GM23338 (cell line): ENCODE measurements at regions not wholly inside any gene's neighbourhood (a gene's known extent, or its start where the extent isn't known, plus 50 kb on each side); places are given as distances from the start of the nearest gene placed in this dataset.

Experiments
- ATAC-seq: fragments of 200-7000 bp; cut with Tn5 transposase; 3 replicates; pipeline ENCODE4 v1.9.1; 2020
- DNase-seq: peaks from one replicate; pipeline ENCODE4 v3.0.0-alpha.2; 2015; ENCODE audit warnings: low spot score
- H2AFZ ChIP-seq: fragments of 200-600 bp; sonication (generic); 2 replicates; pipeline ENCODE4 v1.8.0; 2016; ENCODE audit warnings: antibody characterized with exemption, mild to moderate bottlenecking, moderate library complexity
- H3F3A ChIP-seq: fragments of 200-600 bp; sonication (generic); replicated peaks from 2 replicates; pipeline ENCODE4 v1.8.0; 2017; ENCODE audit warnings: antibody characterized with exemption, mixed run types, low read depth
- H3K27ac ChIP-seq: fragments of 200-600 bp; sonication (generic); 2 replicates; pipeline ENCODE4 v1.6.1; 2016; ENCODE audit warnings: low read depth
- H3K27me3 ChIP-seq: fragments of 200-600 bp; sonication (generic); 2 replicates; pipeline ENCODE4 v1.8.0; 2016; ENCODE audit warnings: mild to moderate bottlenecking, mixed run types, moderate library complexity; ENCODE audit not compliant: insufficient read depth
- H3K36me3 ChIP-seq: fragments of 200-600 bp; sonication (generic); 2 replicates; pipeline ENCODE4 v1.8.0; 2016; ENCODE audit warnings: mild to moderate bottlenecking; ENCODE audit not compliant: insufficient read depth
- H3K4me1 ChIP-seq: fragments of 200-600 bp; sonication (generic); 2 replicates; pipeline ENCODE4 v1.8.0; 2016; ENCODE audit warnings: mild to moderate bottlenecking, moderate library complexity; ENCODE audit not compliant: insufficient read depth
- H3K4me2 ChIP-seq: fragments of 200-600 bp; sonication (generic); 2 replicates; pipeline ENCODE4 v1.7.1; 2017; ENCODE audit warnings: mixed run types
- H3K4me3 ChIP-seq: fragments of 200-600 bp; sonication (generic); 2 replicates; pipeline ENCODE4 v1.6.1; 2016; ENCODE audit warnings: mixed run types
- H3K79me2 ChIP-seq: fragments of 200-600 bp; sonication (generic); replicated peaks from 2 replicates; pipeline ENCODE4 v1.8.0; 2017; ENCODE audit warnings: mild to moderate bottlenecking; ENCODE audit not compliant: insufficient read depth
- H3K9me2 ChIP-seq: fragments of 200-600 bp; sonication (generic); 2 replicates; pipeline ENCODE4 v1.8.0; 2017; ENCODE audit not compliant: insufficient read depth
- H4K20me1 ChIP-seq: fragments of 200-600 bp; sonication (generic); replicated peaks from 2 replicates; pipeline ENCODE4 v1.8.0; 2017; ENCODE audit warnings: mild to moderate bottlenecking; ENCODE audit not compliant: insufficient read depth
- H3K27ac Mint-ChIP-seq: 2 replicates; pipeline ENCODE4 v1.8.0; 2020; ENCODE audit warnings: inconsistent platforms, mild to moderate bottlenecking, moderate library complexity, mixed read lengths
- H3K27me3 Mint-ChIP-seq: 3 replicates; pipeline ENCODE4 v1.8.0; 2022; ENCODE audit warnings: low read depth, mild to moderate bottlenecking, moderate library complexity, mixed read lengths, inconsistent platforms; ENCODE audit not compliant: insufficient read depth, poor library complexity
- H3K36me3 Mint-ChIP-seq: 3 replicates; pipeline ENCODE4 v1.8.0; 2021; ENCODE audit warnings: low read depth, mild to moderate bottlenecking, inconsistent platforms, moderate library complexity, mixed read lengths
- H3K4me1 Mint-ChIP-seq: 3 replicates; pipeline ENCODE4 v1.8.0; 2020; ENCODE audit warnings: mild to moderate bottlenecking, inconsistent platforms, mixed read lengths
- H3K4me3 Mint-ChIP-seq: 3 replicates; pipeline ENCODE4 v1.8.0; 2021; ENCODE audit warnings: moderate library complexity, mild to moderate bottlenecking, inconsistent platforms, mixed read lengths
- H3K9me3 Mint-ChIP-seq: 3 replicates; pipeline ENCODE4 v1.8.0; 2020; ENCODE audit warnings: moderate library complexity, mild to moderate bottlenecking, inconsistent platforms, mixed read lengths
- CREB1 ChIP-seq: fragments of 250-450 bp; sonication (Bioruptor Pico); IDR thresholded peaks from 2 replicates; pipeline ENCODE4 v1.5.0; 2020; ENCODE audit warnings: low read depth, mild to moderate bottlenecking, moderate library complexity
- EZH2 ChIP-seq: fragments of 200-600 bp; sonication (generic); IDR thresholded peaks from one replicate; pipeline ENCODE4 v1.8.0; 2017; ENCODE audit warnings: antibody characterized with exemption, mild to moderate bottlenecking, low read depth; ENCODE audit not compliant: unreplicated experiment
- EZH2phosphoT487 ChIP-seq: fragments of 200-600 bp; sonication (generic); IDR thresholded peaks from one replicate; pipeline ENCODE4 v1.8.1; 2018; ENCODE audit warnings: antibody characterized with exemption; ENCODE audit not compliant: unreplicated experiment
- JUNB ChIP-seq: IDR thresholded peaks from one replicate; pipeline ENCODE4 v1.6.1; 2016; ENCODE audit warnings: antibody characterized with exemption; ENCODE audit not compliant: unreplicated experiment
- NANOG ChIP-seq: IDR thresholded peaks from 2 replicates; pipeline ENCODE4 v1.6.1; 2016; ENCODE audit warnings: antibody characterized with exemption, borderline replicate concordance
- POLR2AphosphoS5 ChIP-seq: IDR thresholded peaks from 2 replicates; pipeline ENCODE4 v1.6.1; 2016; ENCODE audit warnings: antibody characterized with exemption, low read depth
- STAT1 ChIP-seq: IDR thresholded peaks from one replicate; pipeline ENCODE4 v1.6.1; 2016; ENCODE audit warnings: antibody characterized with exemption; ENCODE audit not compliant: unreplicated experiment
- ZNF114 ChIP-seq: fragments of 250-450 bp; sonication (Bioruptor Pico); IDR thresholded peaks from 2 replicates; pipeline ENCODE4 v1.5.0; 2020; ENCODE audit warnings: mild to moderate bottlenecking, moderate library complexity
- ZNF331 ChIP-seq: fragments of 250-450 bp; sonication (Bioruptor Pico); IDR thresholded peaks from 2 replicates; pipeline ENCODE4 v1.5.0; 2020; ENCODE audit warnings: low read depth, mild to moderate bottlenecking, moderate library complexity
- TF ChIP-seq, protein P1 (sequence below): fragments of 250-450 bp; sonication (Bioruptor Pico); IDR thresholded peaks from 2 replicates; pipeline ENCODE4 v1.5.0; 2020; ENCODE audit warnings: mild to moderate bottlenecking, moderate library complexity
- TF ChIP-seq, protein P2 (sequence below): IDR thresholded peaks from 2 replicates; pipeline ENCODE4 v1.6.1; 2016; ENCODE audit warnings: antibody characterized with exemption
- TF ChIP-seq, protein P3 (sequence below), 2 experiments: fragments of 200-600 bp in 1 of 2; sonication (generic) in 1 of 2; conservative IDR thresholded peaks; 2 replicates each; pipeline versions ENCODE4 v1.5.1 to v1.6.1; 2016 to 2017; ENCODE audit warnings: antibody characterized with exemption in 2 of 2, low read depth in 2 of 2, mild to moderate bottlenecking in 2 of 2, moderate library complexity in 1 of 2
- TF ChIP-seq, protein P4 (sequence below): IDR thresholded peaks from one replicate; pipeline ENCODE4 v1.6.1; 2018; ENCODE audit warnings: antibody characterized with exemption; ENCODE audit not compliant: unreplicated experiment

DNA sequence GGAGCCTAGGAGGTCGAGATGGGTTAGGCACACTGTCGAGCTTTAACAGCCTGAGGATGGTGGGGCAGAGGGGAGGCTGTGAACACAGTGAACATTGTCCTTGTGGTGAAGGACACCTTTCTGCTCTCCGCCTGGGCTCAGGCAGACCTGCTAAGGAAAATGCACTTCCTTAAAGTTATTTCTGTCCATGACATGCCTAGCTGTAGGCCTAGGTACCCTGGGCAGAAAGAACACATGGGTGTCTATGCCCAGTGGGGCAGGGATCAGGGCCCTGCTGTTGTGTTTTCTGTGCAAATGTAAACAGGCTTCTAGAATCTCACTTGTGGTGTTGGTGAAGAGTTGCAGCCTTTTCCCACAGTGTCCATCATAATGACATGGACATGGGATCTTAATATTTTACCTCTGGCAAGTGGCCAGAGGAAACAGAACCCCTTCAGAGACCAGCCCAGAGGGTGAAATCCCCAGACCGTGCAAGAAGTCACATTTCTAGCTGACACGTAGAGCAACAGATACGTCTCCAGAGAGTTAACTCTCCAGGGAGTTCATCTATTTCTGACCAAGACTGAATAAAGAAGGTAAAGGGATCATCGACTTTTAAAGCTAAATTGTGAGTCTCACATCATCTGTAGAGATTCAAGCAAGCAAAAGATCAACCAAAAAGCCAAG is 79.2 kb downstream of the C9orf152 start:
- H3K27ac Mint-ChIP-seq, result no peak overlapping the region
- Histone ChIP-seq H3K79me2 (peaks cover 59% of the 10 kb centered on the region), H3K27me3 (no peaks in the 10 kb centered on the region), H2AFZ (no peak overlapping the region), H3K9me2 (no peaks in the 10 kb centered on the region), H3K4me2 (no peak overlapping the region), H3K4me3 (no peak overlapping the region), H3F3A (no peaks in the 10 kb centered on the region), H3K4me1 (peaks cover 72% of the 10 kb centered on the region), H3K27ac (no peak overlapping the region), H3K36me3 (no peaks in the 10 kb centered on the region), H4K20me1 (no peaks in the 10 kb centered on the region)
- peaks cover 95% of the 10 kb centered on the region for H3K4me1 Mint-ChIP-seq
- no peaks in the 10 kb centered on the region for H3K9me3 Mint-ChIP-seq
- DNase-seq (no peak), ATAC-seq (no peak)
- peaks cover 4% of the 10 kb centered on the region for H3K27me3 Mint-ChIP-seq
- no peak for TF ChIP-seq POLR2AphosphoS5
- no peak for TF ChIP-seq EZH2
- TF ChIP-seq, protein P1, sequence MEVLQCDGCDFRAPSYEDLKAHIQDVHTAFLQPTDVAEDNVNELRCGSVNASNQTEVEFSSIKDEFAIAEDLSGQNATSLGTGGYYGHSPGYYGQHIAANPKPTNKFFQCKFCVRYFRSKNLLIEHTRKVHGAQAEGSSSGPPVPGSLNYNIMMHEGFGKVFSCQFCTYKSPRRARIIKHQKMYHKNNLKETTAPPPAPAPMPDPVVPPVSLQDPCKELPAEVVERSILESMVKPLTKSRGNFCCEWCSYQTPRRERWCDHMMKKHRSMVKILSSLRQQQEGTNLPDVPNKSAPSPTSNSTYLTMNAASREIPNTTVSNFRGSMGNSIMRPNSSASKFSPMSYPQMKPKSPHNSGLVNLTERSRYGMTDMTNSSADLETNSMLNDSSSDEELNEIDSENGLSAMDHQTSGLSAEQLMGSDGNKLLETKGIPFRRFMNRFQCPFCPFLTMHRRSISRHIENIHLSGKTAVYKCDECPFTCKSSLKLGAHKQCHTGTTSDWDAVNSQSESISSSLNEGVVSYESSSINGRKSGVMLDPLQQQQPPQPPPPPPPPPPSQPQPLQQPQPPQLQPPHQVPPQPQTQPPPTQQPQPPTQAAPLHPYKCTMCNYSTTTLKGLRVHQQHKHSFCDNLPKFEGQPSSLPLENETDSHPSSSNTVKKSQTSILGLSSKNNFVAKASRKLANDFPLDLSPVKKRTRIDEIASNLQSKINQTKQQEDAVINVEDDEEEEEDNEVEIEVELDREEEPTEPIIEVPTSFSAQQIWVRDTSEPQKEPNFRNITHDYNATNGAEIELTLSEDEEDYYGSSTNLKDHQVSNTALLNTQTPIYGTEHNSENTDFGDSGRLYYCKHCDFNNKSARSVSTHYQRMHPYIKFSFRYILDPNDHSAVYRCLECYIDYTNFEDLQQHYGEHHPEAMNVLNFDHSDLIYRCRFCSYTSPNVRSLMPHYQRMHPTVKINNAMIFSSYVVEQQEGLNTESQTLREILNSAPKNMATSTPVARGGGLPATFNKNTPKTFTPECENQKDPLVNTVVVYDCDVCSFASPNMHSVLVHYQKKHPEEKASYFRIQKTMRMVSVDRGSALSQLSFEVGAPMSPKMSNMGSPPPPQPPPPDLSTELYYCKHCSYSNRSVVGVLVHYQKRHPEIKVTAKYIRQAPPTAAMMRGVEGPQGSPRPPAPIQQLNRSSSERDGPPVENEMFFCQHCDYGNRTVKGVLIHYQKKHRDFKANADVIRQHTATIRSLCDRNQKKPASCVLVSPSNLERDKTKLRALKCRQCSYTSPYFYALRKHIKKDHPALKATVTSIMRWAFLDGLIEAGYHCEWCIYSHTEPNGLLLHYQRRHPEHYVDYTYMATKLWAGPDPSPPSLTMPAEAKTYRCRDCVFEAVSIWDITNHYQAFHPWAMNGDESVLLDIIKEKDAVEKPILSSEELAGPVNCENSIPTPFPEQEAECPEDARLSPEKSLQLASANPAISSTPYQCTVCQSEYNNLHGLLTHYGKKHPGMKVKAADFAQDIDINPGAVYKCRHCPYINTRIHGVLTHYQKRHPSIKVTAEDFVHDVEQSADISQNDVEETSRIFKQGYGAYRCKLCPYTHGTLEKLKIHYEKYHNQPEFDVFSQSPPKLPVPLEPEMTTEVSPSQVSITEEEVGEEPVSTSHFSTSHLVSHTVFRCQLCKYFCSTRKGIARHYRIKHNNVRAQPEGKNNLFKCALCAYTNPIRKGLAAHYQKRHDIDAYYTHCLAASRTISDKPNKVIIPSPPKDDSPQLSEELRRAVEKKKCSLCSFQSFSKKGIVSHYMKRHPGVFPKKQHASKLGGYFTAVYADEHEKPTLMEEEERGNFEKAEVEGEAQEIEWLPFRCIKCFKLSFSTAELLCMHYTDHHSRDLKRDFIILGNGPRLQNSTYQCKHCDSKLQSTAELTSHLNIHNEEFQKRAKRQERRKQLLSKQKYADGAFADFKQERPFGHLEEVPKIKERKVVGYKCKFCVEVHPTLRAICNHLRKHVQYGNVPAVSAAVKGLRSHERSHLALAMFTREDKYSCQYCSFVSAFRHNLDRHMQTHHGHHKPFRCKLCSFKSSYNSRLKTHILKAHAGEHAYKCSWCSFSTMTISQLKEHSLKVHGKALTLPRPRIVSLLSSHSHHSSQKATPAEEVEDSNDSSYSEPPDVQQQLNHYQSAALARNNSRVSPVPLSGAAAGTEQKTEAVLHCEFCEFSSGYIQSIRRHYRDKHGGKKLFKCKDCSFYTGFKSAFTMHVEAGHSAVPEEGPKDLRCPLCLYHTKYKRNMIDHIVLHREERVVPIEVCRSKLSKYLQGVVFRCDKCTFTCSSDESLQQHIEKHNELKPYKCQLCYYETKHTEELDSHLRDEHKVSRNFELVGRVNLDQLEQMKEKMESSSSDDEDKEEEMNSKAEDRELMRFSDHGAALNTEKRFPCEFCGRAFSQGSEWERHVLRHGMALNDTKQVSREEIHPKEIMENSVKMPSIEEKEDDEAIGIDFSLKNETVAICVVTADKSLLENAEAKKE (CRISPR knock-in tag), result no peak
- TF ChIP-seq, protein P2, sequence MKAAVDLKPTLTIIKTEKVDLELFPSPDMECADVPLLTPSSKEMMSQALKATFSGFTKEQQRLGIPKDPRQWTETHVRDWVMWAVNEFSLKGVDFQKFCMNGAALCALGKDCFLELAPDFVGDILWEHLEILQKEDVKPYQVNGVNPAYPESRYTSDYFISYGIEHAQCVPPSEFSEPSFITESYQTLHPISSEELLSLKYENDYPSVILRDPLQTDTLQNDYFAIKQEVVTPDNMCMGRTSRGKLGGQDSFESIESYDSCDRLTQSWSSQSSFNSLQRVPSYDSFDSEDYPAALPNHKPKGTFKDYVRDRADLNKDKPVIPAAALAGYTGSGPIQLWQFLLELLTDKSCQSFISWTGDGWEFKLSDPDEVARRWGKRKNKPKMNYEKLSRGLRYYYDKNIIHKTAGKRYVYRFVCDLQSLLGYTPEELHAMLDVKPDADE, result no peak
- TF ChIP-seq STAT1, result no peak
- no peak for TF ChIP-seq CREB1 (CRISPR knock-in tag)
- no peak for TF ChIP-seq ZNF114 (CRISPR knock-in tag)
- TF ChIP-seq NANOG, result no peak
- no peak for TF ChIP-seq JUNB
- TF ChIP-seq, protein P3, sequence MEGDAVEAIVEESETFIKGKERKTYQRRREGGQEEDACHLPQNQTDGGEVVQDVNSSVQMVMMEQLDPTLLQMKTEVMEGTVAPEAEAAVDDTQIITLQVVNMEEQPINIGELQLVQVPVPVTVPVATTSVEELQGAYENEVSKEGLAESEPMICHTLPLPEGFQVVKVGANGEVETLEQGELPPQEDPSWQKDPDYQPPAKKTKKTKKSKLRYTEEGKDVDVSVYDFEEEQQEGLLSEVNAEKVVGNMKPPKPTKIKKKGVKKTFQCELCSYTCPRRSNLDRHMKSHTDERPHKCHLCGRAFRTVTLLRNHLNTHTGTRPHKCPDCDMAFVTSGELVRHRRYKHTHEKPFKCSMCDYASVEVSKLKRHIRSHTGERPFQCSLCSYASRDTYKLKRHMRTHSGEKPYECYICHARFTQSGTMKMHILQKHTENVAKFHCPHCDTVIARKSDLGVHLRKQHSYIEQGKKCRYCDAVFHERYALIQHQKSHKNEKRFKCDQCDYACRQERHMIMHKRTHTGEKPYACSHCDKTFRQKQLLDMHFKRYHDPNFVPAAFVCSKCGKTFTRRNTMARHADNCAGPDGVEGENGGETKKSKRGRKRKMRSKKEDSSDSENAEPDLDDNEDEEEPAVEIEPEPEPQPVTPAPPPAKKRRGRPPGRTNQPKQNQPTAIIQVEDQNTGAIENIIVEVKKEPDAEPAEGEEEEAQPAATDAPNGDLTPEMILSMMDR (conservative IDR thresholded peaks at IDR 0.05; ENCODE audit: low read depth in 2 of 2), result no peak
- TF ChIP-seq, protein P4, sequence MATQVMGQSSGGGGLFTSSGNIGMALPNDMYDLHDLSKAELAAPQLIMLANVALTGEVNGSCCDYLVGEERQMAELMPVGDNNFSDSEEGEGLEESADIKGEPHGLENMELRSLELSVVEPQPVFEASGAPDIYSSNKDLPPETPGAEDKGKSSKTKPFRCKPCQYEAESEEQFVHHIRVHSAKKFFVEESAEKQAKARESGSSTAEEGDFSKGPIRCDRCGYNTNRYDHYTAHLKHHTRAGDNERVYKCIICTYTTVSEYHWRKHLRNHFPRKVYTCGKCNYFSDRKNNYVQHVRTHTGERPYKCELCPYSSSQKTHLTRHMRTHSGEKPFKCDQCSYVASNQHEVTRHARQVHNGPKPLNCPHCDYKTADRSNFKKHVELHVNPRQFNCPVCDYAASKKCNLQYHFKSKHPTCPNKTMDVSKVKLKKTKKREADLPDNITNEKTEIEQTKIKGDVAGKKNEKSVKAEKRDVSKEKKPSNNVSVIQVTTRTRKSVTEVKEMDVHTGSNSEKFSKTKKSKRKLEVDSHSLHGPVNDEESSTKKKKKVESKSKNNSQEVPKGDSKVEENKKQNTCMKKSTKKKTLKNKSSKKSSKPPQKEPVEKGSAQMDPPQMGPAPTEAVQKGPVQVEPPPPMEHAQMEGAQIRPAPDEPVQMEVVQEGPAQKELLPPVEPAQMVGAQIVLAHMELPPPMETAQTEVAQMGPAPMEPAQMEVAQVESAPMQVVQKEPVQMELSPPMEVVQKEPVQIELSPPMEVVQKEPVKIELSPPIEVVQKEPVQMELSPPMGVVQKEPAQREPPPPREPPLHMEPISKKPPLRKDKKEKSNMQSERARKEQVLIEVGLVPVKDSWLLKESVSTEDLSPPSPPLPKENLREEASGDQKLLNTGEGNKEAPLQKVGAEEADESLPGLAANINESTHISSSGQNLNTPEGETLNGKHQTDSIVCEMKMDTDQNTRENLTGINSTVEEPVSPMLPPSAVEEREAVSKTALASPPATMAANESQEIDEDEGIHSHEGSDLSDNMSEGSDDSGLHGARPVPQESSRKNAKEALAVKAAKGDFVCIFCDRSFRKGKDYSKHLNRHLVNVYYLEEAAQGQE, result no peak
- TF ChIP-seq ZNF331 (CRISPR knock-in tag), result no peak
- no peak for TF ChIP-seq EZH2phosphoT487
- peaks cover 7% of the 10 kb centered on the region for H3K36me3 Mint-ChIP-seq
- no peak overlapping the region for H3K4me3 Mint-ChIP-seq
